NCI-H128 (cell line): ENCODE measurements at regions not wholly inside any gene's neighbourhood (a gene's known extent, or its start where the extent isn't known, plus 50 kb on each side); places are given as distances from the start of the nearest gene placed in this dataset.

Experiments used
- DNase-seq: peaks from one replicate; lab custom pipeline; 2025; ENCODE audit not compliant: unreplicated experiment; lab: John Stamatoyannopoulos, UW

GRCh38 chr7:128145191-128145590 lies 95.9 kb upstream of the LEP start:
- no peak for DNase-seq

DNA sequence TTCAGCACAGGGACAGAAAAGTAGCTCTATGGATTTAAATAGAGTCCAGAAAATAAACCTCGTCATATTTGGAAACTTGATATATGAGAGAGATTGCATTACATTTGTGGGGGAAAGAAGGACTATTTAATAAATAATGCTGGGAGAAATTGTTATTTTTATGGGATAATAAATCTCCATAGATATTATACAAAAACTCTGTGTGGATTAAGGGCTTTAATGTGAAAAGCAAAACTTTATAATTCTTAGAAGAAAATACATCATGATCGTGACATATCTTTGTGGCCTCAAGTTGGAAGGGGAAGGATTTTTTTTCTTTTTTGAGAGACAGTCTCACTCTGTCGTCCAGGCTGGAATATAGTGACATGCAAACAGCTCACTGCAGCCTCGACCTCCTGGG lies 95.0 kb upstream of the LEP start:
- DNase-seq, result no peak

DNA sequence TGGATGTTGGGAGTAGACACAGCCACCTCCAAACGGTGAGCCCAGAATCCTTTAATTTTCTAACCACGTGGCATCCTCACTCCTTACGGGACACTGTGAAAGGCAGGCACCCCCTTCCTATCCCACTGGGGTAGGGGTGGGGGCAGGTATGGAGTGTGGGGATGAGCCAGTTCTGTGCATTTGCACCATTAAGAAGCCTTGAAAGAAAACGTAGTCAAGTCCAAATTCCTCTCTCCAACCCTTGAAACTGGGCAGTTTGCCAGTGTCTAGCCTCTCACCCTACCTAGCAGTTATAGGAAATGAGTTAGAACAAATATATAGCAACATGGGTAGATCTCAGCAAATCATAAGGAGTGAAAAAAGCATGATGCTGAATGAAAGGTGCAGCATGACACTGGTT lies 92.4 kb upstream of the LEP start:
- peak; percentile 26 for DNase-seq

GRCh38 chr7:128150223-128150865 lies 90.7 kb upstream of the LEP start:
- no peak for DNase-seq

- no peak for DNase-seq
These were observed 89.4 kb upstream of the LEP start for GRCh38 chr7:128151635-128152034.

DNA sequence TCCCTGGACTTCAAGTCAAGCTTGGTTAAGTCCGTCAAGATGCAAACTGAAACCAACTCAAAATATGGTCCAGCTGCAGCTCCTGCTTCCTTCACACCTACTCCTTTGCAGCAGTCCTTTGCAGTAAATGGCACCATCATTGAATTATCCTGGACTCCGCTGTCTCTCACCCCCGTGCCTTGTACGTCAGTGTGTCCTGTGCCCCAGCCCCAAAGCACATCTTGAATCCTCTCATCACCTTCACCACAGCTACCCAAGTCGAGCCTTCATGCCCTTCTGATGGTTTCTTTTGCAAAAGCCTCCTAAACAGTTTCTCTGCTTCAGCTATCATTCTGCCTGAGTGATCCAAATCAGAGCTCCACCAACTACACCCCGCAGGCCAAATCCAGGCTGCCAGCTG lies 88.4 kb upstream of the LEP start:
- no peak for DNase-seq

GRCh38 chr7:128153436-128153835 lies 87.6 kb upstream of the LEP start:
- DNase-seq, result no peak

DNA sequence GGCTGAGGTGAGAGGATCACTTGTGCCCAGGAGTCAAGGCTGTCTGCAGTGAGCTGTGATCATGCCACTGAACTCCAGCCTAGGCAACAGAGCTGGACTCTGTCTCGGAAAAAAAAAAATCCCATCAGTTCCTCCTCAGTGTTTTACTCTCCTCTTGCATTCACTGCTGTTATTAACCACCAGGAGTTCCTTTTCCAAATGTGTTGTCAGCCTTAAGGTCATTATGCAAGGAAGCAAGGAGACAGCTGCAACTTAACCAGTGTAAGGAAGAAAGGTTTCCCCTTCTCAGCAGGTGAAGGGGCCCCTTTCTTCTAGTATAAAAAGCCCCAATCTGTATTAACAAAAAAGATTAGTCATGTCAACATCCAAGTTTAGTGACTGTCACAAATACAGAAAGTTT lies 86.6 kb upstream of the LEP start:
- DNase-seq, result no peak

DNA sequence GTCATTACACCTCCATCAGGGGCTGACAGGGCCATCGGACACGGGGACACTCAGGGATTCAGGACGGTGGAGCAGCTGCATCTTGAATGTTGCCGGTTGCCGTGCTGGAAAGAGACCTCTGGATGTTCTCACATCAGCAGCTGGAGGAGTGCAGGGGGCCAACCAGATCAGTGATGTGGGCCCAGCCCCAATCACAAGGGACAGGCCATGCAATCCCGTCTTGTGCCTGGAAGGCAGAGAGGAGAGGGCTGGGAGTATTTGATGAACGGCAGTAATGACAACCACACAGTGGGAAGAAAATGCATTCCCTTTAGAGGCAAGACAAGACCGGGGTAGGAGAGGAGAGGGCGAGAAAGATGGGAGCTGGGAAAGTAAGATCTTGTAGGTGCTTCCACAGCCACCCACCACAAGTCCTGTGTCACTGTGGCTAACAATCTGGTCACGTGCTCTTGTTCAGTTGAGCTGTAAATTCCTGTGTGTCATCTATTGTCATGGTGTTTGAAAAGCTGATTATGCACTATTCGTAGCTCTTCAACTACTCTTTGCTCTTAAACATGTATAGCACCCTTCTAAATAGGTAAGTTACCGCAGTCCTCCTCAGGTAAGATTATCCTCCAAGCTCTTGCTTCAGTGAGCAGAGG lies 85.9 kb upstream of the LEP start:
- DNase-seq, result no peak

GRCh38 chr7:128157906-128158305 lies 83.2 kb upstream of the LEP start:
- DNase-seq, result no peak

DNA sequence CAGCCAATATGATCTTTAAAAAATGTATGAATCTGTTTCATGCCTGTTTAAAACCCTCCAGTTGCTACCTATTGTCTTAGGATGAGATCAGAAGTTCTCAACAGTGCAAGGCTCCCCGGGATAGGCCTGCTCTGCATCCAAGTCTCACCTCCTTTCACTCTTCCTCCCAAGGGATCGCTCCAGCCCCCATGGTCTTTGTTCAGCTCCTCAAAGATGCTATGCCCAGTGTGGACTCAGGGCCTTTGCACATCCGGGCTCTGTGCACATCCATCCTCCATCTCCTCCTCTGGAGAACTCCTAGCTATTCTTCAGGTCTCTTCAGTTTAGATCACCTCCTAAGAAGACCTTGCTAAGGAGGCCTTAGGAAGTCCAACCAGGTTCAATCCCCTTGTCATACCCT lies 82.7 kb upstream of the LEP start:
- no peak for DNase-seq

DNA sequence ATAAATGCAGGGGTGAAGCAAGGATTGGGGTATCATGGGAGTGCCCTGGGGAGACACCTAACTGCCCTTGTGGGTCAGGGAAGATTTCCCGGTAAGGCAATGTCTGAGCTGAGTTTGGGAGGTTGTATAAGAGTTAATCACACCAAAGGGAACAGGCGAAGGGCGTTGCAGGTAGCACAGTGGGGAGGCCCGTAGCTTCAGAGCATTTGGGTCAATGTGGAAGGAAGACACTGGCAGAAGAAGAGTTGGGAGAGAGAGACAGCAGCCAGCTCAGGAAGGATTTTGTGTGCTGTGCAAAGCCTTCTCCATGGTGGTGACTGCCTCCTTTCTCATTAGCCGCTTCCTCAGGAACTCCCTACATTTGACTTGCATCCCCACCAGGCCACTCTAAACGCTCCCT lies 80.8 kb upstream of the LEP start:
- DNase-seq, result no peak

DNA sequence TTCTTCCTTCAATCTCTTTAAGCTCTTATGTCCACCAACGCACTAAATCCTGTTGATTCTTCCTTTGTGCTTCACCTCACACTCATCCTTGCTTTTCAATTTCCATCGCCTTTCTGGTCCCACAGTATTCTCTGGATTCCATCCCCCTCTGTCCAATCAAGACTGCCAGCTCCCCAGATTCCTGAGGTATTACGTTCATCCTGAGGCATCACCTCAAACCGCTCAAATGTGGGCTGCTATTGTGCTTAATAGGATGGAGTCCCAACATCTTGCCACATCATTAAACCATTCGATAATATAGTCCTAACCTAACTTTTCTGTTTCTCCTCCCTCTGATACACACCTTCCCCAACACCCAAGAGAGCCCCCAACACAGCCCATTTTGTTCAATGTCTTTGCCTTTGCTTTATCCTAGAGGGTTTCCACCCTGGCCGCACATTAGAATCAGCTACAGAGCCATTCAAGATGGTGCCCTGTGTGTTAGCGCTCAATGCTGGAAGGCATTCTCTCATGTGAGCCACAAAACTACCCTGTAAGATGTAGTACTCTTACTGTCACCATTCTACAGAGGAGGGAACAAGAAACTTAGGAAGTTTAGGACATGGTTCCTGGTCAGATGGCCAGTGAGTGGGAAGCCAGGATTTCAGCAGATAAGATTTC lies 79.5 kb upstream of the LEP start:
- DNase-seq, result no peak

- DNase-seq, result no peak
These were observed 78.4 kb upstream of the LEP start for GRCh38 chr7:128162666-128163065.

GRCh38 chr7:128163473-128163872 lies 77.6 kb upstream of the LEP start:
- no peak for DNase-seq

GRCh38 chr7:128164061-128164954 lies 76.8 kb upstream of the LEP start:
- DNase-seq, result no peak

DNA sequence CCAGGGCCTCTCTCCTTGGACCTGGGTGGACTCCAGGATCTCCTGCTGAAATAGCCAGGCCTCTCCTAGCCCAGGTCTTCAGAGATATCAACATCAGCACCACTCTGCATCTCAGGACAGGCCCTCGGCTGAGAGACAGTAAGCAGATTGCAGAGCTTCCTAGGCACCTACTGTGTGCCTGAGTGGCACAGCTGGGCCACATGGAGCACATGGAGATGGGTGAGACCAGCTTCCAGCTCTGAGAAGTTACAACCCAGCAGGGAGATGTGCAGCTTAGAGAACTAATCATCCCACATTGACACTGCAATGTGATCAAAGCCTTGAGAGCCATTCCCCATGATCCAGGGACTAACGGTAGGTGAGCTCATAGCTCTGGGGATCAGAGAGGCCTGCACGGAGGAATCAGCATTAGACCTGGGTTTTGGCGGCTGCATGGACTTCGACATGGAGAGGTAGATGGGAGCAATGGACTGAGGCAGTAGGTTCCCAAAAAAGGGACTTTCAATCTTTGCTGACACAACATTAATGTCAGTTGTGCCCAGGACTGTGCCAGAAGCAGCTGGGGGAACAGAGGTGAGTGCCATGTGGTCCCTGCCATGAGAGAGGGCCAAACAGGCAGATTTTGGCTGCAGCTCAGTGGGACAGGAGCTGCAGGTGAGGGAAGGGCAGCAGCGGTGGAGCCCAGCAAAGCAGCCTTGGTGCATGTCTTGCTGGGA lies 76.0 kb upstream of the LEP start:
- no peak for DNase-seq

DNA sequence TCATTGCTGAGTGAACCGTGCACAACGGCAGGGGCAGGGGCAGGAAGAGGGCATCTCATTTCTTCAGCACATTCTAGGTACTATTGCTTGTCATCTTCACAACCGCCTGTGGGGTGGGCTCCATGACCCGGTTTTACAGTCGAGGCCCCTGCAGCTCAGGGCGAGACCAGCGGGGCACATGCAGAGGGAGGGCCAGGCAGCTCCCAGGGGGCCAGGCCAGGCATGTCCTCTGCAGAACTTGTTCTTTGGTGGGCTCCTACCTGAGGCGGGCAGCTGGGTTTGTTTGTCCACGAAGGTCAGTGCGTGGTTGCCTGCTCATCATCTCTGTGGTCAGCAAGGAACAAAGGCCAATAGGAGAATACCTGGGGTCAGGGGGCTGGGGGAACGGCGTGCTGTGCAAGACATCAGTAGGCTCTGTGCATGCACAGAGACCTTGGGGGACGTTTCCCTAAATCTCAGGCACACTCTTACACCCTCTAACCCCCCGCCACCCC lies 75.1 kb upstream of the LEP start:
- DNase-seq, result no peak

DNA sequence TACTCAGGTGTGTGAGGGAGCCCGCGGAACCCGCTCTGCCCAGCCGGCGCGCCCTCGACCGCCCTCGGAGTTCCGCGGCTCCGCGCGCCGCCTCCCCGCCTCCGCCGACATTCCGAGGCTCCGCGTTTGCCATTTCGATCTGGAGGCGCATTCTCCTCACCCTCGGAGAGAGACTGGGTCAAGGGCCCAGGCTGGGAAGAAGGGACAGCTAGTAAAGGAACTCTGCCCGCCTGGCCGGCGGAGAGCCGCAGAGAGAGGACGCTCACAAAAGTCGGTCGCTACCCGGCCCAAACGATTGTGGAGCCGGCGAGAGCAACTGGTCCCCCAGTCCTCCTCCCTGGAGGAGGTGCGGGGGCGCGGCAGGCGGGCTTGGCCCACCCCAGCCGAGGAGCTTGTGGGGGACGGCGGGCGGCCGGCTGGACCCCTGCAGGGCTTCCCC lies 74.5 kb upstream of the LEP start:
- DNase-seq, result no peak

DNA sequence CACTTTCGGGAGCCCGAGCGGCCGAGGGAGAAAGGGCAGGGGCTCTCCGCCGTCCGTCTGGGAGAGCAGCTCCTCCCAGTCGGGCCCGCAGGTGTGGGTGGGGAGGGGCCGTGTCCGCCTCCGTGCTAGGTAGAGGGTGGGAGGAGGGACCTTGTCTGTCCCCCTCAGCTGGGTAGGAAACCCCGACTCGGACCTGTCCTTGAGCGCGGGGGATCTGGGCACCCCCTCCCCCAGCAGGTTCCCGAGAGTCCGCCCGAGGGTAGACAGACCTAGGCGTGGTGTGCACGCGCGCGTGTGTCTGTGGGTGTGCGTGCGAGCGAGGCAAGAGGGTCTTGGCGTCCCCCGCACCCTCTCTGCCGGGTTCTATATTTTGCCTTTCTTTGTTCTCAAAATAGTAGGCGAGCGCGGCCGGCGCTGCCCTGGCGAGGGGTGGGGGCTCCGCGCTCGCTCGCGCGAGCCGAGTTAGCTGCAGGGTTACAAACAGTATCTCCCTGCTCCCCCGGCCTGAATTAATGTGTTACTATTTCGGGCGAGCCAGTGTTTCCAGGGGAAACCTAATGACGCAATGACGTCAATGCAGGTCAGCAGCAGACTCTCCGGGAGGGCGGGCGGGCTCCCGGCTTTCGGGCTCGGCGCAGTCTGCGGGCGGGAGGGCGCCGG lies 73.9 kb upstream of the LEP start:
- DNase-seq, result peak; percentile 13
